Activated naive CD8-positive, alpha-beta T cell (primary cell): ENCODE measurements at regions not wholly inside any gene's neighbourhood (a gene's known extent, or its start where the extent isn't known, plus 50 kb on each side); places are given as distances from the start of the nearest gene placed in this dataset.

Source experiments
- H3K27ac Mint-ChIP-seq: one replicate; pipeline ENCODE4 v1.8.0; 2021; ENCODE audit warnings: mixed read lengths
- H3K27me3 Mint-ChIP-seq: one replicate; pipeline ENCODE4 v1.8.0; 2021; ENCODE audit warnings: mixed read lengths
- H3K36me3 Mint-ChIP-seq: one replicate; pipeline ENCODE4 v1.8.0; 2021; ENCODE audit warnings: mixed read lengths
- H3K4me1 Mint-ChIP-seq: one replicate; pipeline ENCODE4 v1.8.0; 2021; ENCODE audit warnings: low read depth, mixed read lengths
- H3K4me3 Mint-ChIP-seq: one replicate; pipeline ENCODE4 v1.8.0; 2021; ENCODE audit warnings: mild to moderate bottlenecking, mixed read lengths
- H3K9me3 Mint-ChIP-seq: one replicate; pipeline ENCODE4 v1.8.0; 2021; ENCODE audit warnings: low read depth, mixed read lengths

GRCh38 chr3:159894386-159894785 is 94.2 kb upstream of the IL12A start:
- Mint-ChIP-seq H3K4me3 (no peak overlapping the region), H3K27ac (no peak overlapping the region), H3K36me3 (no peaks in the 10 kb centered on the region), H3K4me1 (no peaks in the 10 kb centered on the region), H3K27me3 (peaks cover 3% of the 10 kb centered on the region), H3K9me3 (no peaks in the 10 kb centered on the region)

GRCh38 chr3:159895430-159895829 is 93.2 kb upstream of the IL12A start:
- no peaks in the 10 kb centered on the region for H3K9me3 Mint-ChIP-seq
- H3K4me3 Mint-ChIP-seq = no peak overlapping the region
- H3K36me3 Mint-ChIP-seq = no peaks in the 10 kb centered on the region
- no peaks in the 10 kb centered on the region for H3K4me1 Mint-ChIP-seq
- H3K27me3 Mint-ChIP-seq = peaks cover 3% of the 10 kb centered on the region
- H3K27ac Mint-ChIP-seq = no peak overlapping the region

- no peak overlapping the region for H3K27ac Mint-ChIP-seq
- H3K36me3 Mint-ChIP-seq = no peaks in the 10 kb centered on the region
- no peaks in the 10 kb centered on the region for H3K4me1 Mint-ChIP-seq
- H3K27me3 Mint-ChIP-seq = peaks cover 3% of the 10 kb centered on the region
- H3K4me3 Mint-ChIP-seq = no peak overlapping the region
- no peaks in the 10 kb centered on the region for H3K9me3 Mint-ChIP-seq
These were observed 92.1 kb upstream of the IL12A start for GRCh38 chr3:159896543-159896942.

- Mint-ChIP-seq H3K4me1 (no peaks in the 10 kb centered on the region), H3K27ac (no peak overlapping the region), H3K4me3 (no peak overlapping the region), H3K27me3 (peaks cover 2% of the 10 kb centered on the region), H3K9me3 (no peaks in the 10 kb centered on the region), H3K36me3 (no peaks in the 10 kb centered on the region)
These were observed 91.1 kb upstream of the IL12A start for GRCh38 chr3:159897331-159898075.

- H3K4me3 Mint-ChIP-seq = no peak overlapping the region
- H3K36me3 Mint-ChIP-seq = no peaks in the 10 kb centered on the region
- H3K9me3 Mint-ChIP-seq = no peaks in the 10 kb centered on the region
- H3K4me1 Mint-ChIP-seq = no peaks in the 10 kb centered on the region
- no peak overlapping the region for H3K27ac Mint-ChIP-seq
- peaks cover 2% of the 10 kb centered on the region for H3K27me3 Mint-ChIP-seq
These were observed 90.5 kb upstream of the IL12A start for GRCh38 chr3:159898147-159898546.

GRCh38 chr3:159899166-159899565 is 89.5 kb upstream of the IL12A start:
- Mint-ChIP-seq H3K4me1 (no peaks in the 10 kb centered on the region), H3K9me3 (no peaks in the 10 kb centered on the region), H3K36me3 (no peaks in the 10 kb centered on the region), H3K27me3 (peaks cover 2% of the 10 kb centered on the region), H3K4me3 (no peak overlapping the region), H3K27ac (no peak overlapping the region)

GRCh38 chr3:159902546-159903314 is 85.9 kb upstream of the IL12A start:
- Mint-ChIP-seq H3K27ac (no peak overlapping the region), H3K4me3 (no peak overlapping the region), H3K4me1 (no peaks in the 10 kb centered on the region), H3K27me3 (peaks cover 6% of the 10 kb centered on the region), H3K9me3 (no peaks in the 10 kb centered on the region), H3K36me3 (no peaks in the 10 kb centered on the region)

- no peaks in the 10 kb centered on the region for H3K9me3 Mint-ChIP-seq
- no peaks in the 10 kb centered on the region for H3K4me1 Mint-ChIP-seq
- no peaks in the 10 kb centered on the region for H3K36me3 Mint-ChIP-seq
- no peak overlapping the region for H3K4me3 Mint-ChIP-seq
- peaks cover 6% of the 10 kb centered on the region for H3K27me3 Mint-ChIP-seq
- H3K27ac Mint-ChIP-seq = no peak overlapping the region
These were observed 84.2 kb upstream of the IL12A start for GRCh38 chr3:159904455-159904854.

- Mint-ChIP-seq H3K4me3 (no peak overlapping the region), H3K36me3 (no peaks in the 10 kb centered on the region), H3K27me3 (peaks cover 6% of the 10 kb centered on the region), H3K9me3 (no peaks in the 10 kb centered on the region), H3K27ac (no peak overlapping the region), H3K4me1 (no peaks in the 10 kb centered on the region)
These were observed 83.7 kb upstream of the IL12A start for GRCh38 chr3:159904911-159905310.

- H3K36me3 Mint-ChIP-seq = no peaks in the 10 kb centered on the region
- H3K4me3 Mint-ChIP-seq = no peak overlapping the region
- peaks cover 4% of the 10 kb centered on the region for H3K27me3 Mint-ChIP-seq
- H3K9me3 Mint-ChIP-seq = no peaks in the 10 kb centered on the region
- no peak overlapping the region for H3K27ac Mint-ChIP-seq
- H3K4me1 Mint-ChIP-seq = peaks cover 10% of the 10 kb centered on the region
These were observed 80.8 kb upstream of the IL12A start for GRCh38 chr3:159907828-159908227.

GRCh38 chr3:159910991-159911663 is 77.5 kb upstream of the IL12A start:
- no peaks in the 10 kb centered on the region for H3K9me3 Mint-ChIP-seq
- H3K4me1 Mint-ChIP-seq = peaks cover 10% of the 10 kb centered on the region
- H3K4me3 Mint-ChIP-seq = peak overlapping the region; percentile 66
- no peak overlapping the region for H3K27ac Mint-ChIP-seq
- peaks cover 2% of the 10 kb centered on the region for H3K27me3 Mint-ChIP-seq
- no peaks in the 10 kb centered on the region for H3K36me3 Mint-ChIP-seq

- peaks cover 2% of the 10 kb centered on the region for H3K27me3 Mint-ChIP-seq
- peak overlapping the region; percentile 66 for H3K4me3 Mint-ChIP-seq
- H3K27ac Mint-ChIP-seq = no peak overlapping the region
- H3K4me1 Mint-ChIP-seq = peaks cover 10% of the 10 kb centered on the region
- no peaks in the 10 kb centered on the region for H3K36me3 Mint-ChIP-seq
- no peaks in the 10 kb centered on the region for H3K9me3 Mint-ChIP-seq
These were observed 77.0 kb upstream of the IL12A start for GRCh38 chr3:159911664-159912037.

GRCh38 chr3:159913712-159914414 is 74.8 kb upstream of the IL12A start:
- Mint-ChIP-seq H3K9me3 (no peaks in the 10 kb centered on the region), H3K27me3 (peaks cover 2% of the 10 kb centered on the region), H3K4me1 (peaks cover 10% of the 10 kb centered on the region), H3K4me3 (no peak overlapping the region), H3K27ac (no peak overlapping the region), H3K36me3 (no peaks in the 10 kb centered on the region)

- H3K4me3 Mint-ChIP-seq = no peak overlapping the region
- no peak overlapping the region for H3K27ac Mint-ChIP-seq
- H3K9me3 Mint-ChIP-seq = no peaks in the 10 kb centered on the region
- peaks cover 10% of the 10 kb centered on the region for H3K4me1 Mint-ChIP-seq
- no peaks in the 10 kb centered on the region for H3K36me3 Mint-ChIP-seq
- H3K27me3 Mint-ChIP-seq = peaks cover 2% of the 10 kb centered on the region
These were observed 74.2 kb upstream of the IL12A start for GRCh38 chr3:159914426-159914825.

- no peaks in the 10 kb centered on the region for H3K9me3 Mint-ChIP-seq
- peaks cover 9% of the 10 kb centered on the region for H3K4me1 Mint-ChIP-seq
- H3K27me3 Mint-ChIP-seq = peaks cover 2% of the 10 kb centered on the region
- no peak overlapping the region for H3K4me3 Mint-ChIP-seq
- no peaks in the 10 kb centered on the region for H3K36me3 Mint-ChIP-seq
- H3K27ac Mint-ChIP-seq = no peak overlapping the region
These were observed 72.6 kb upstream of the IL12A start for GRCh38 chr3:159916052-159916451.
